A549 (cell line): ENCODE measurements at regions not wholly inside any gene's neighbourhood (a gene's known extent, or its start where the extent isn't known, plus 50 kb on each side); places are given as distances from the start of the nearest gene placed in this dataset.

Source experiments
- EP300 ChIP-seq, 2 experiments: fragments of >200 bp; sonication (Bioruptor Twin); formaldehyde crosslinking; IDR thresholded peaks; 2 replicates in 1 of 2; 3 replicates in 1 of 2; pipeline ENCODE4 v1.6.1; 2016 to 2017
- HOXB13 ChIP-seq: fragments of 250-450 bp; sonication (Bioruptor Pico); IDR thresholded peaks from 2 replicates; pipeline ENCODE4 v1.5.0; 2020; ENCODE audit warnings: low read depth, mild to moderate bottlenecking, moderate library complexity
- MAZ ChIP-seq: fragments of 150-350 bp; IDR thresholded peaks from 2 replicates; pipeline ENCODE4 v1.6.1; 2014; ENCODE audit warnings: antibody characterized with exemption, low read depth, low read length, borderline replicate concordance
- NPAS2 ChIP-seq: fragments of 250-450 bp; sonication (Bioruptor Pico); IDR thresholded peaks from 2 replicates; pipeline ENCODE4 v1.8.0; 2022; ENCODE audit warnings: mild to moderate bottlenecking, moderate library complexity, borderline replicate concordance
- NR3C1 ChIP-seq: fragments of >200 bp; sonication (Bioruptor Twin); formaldehyde crosslinking; IDR thresholded peaks from 3 replicates; pipeline ENCODE4 v1.6.1; 2017
- PHF8 ChIP-seq: fragments of 200-600 bp; sonication (generic); IDR thresholded peaks from 2 replicates; pipeline ENCODE4 v1.6.1; 2016; ENCODE audit warnings: low read depth, mild to moderate bottlenecking, antibody characterized with exemption, moderate library complexity, borderline replicate concordance
- POLR2A ChIP-seq: IDR thresholded peaks from 2 replicates; pipeline ENCODE4 v1.6.1; 2012; ENCODE audit warnings: mild to moderate bottlenecking, low read length
- POLR2AphosphoS2 ChIP-seq: conservative IDR thresholded peaks from 2 replicates; pipeline ENCODE4 v1.6.1; 2012; ENCODE audit warnings: low read length, improper control_type of control experiment, inconsistent platforms
- TF ChIP-seq, protein P1 (sequence below): fragments of >200 bp; sonication (Bioruptor Twin); formaldehyde crosslinking; IDR thresholded peaks from 3 replicates; pipeline ENCODE4 v1.5.1; 2016
- TF ChIP-seq, protein P2 (sequence below): fragments of 450-650 bp; IDR thresholded peaks from 2 replicates; pipeline ENCODE4 v1.6.1; 2014; ENCODE audit warnings: antibody characterized with exemption
- TF ChIP-seq, protein P3 (sequence below): IDR thresholded peaks from 2 replicates; pipeline ENCODE4 v1.6.1; 2012
- TF ChIP-seq, protein P4 (sequence below): fragments of 250-450 bp; sonication (Bioruptor Pico); IDR thresholded peaks from 2 replicates; pipeline ENCODE4 v1.5.0; 2020; ENCODE audit warnings: low read depth, mild to moderate bottlenecking, moderate library complexity
- TF ChIP-seq, protein P5 (sequence below): fragments of 200-600 bp; sonication (generic); IDR thresholded peaks from 2 replicates; pipeline ENCODE4 v1.6.1; 2016; ENCODE audit warnings: antibody characterized with exemption, mild to moderate bottlenecking, moderate library complexity

DNA sequence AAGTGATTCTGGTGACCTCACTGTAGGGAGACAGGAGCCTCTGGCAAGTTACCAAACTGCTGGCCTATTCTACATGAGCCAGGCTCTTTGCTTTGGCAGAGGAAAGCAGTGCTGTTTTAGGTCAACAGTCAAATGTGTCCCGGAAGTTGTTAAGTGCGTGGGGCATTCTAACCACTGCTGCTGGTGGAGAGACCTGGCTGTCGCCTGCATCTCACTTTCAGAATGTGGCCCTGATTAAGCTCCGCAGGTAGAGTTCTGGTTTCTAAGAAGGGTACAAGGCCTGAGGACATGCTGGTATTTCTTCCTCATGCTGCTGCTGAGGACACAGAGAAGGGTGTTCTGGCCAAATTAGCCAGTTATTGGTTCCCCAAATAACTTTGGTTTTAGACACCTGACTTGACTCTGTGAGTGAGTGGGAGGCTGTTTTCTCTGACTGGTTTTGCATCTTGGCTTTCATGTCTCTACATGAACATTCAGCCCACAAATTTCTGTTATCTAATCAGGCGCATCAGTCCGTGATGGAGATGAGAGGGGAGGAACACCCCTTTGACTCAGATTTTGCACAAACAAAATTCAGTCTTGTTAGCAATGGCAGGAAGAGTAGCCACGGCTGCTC, 120.8 kb downstream of the LMO4 start:
- TF ChIP-seq POLR2AphosphoS2 (no peak), POLR2A (no peak), HOXB13 (CRISPR knock-in tag) (no peak), NR3C1 (no peak), PHF8 (no peak), EP300 (IDR thresholded peaks at IDR 0.05) (no peak), NPAS2 (no peak), MAZ (no peak)
- TF ChIP-seq, protein P1, sequence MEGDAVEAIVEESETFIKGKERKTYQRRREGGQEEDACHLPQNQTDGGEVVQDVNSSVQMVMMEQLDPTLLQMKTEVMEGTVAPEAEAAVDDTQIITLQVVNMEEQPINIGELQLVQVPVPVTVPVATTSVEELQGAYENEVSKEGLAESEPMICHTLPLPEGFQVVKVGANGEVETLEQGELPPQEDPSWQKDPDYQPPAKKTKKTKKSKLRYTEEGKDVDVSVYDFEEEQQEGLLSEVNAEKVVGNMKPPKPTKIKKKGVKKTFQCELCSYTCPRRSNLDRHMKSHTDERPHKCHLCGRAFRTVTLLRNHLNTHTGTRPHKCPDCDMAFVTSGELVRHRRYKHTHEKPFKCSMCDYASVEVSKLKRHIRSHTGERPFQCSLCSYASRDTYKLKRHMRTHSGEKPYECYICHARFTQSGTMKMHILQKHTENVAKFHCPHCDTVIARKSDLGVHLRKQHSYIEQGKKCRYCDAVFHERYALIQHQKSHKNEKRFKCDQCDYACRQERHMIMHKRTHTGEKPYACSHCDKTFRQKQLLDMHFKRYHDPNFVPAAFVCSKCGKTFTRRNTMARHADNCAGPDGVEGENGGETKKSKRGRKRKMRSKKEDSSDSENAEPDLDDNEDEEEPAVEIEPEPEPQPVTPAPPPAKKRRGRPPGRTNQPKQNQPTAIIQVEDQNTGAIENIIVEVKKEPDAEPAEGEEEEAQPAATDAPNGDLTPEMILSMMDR = no peak
- TF ChIP-seq, protein P2, sequence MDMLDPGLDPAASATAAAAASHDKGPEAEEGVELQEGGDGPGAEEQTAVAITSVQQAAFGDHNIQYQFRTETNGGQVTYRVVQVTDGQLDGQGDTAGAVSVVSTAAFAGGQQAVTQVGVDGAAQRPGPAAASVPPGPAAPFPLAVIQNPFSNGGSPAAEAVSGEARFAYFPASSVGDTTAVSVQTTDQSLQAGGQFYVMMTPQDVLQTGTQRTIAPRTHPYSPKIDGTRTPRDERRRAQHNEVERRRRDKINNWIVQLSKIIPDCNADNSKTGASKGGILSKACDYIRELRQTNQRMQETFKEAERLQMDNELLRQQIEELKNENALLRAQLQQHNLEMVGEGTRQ = no peak
- TF ChIP-seq, protein P3, sequence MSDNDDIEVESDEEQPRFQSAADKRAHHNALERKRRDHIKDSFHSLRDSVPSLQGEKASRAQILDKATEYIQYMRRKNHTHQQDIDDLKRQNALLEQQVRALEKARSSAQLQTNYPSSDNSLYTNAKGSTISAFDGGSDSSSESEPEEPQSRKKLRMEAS = no peak
- TF ChIP-seq, protein P4, sequence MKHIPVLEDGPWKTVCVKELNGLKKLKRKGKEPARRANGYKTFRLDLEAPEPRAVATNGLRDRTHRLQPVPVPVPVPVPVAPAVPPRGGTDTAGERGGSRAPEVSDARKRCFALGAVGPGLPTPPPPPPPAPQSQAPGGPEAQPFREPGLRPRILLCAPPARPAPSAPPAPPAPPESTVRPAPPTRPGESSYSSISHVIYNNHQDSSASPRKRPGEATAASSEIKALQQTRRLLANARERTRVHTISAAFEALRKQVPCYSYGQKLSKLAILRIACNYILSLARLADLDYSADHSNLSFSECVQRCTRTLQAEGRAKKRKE = no peak
- TF ChIP-seq, protein P5, sequence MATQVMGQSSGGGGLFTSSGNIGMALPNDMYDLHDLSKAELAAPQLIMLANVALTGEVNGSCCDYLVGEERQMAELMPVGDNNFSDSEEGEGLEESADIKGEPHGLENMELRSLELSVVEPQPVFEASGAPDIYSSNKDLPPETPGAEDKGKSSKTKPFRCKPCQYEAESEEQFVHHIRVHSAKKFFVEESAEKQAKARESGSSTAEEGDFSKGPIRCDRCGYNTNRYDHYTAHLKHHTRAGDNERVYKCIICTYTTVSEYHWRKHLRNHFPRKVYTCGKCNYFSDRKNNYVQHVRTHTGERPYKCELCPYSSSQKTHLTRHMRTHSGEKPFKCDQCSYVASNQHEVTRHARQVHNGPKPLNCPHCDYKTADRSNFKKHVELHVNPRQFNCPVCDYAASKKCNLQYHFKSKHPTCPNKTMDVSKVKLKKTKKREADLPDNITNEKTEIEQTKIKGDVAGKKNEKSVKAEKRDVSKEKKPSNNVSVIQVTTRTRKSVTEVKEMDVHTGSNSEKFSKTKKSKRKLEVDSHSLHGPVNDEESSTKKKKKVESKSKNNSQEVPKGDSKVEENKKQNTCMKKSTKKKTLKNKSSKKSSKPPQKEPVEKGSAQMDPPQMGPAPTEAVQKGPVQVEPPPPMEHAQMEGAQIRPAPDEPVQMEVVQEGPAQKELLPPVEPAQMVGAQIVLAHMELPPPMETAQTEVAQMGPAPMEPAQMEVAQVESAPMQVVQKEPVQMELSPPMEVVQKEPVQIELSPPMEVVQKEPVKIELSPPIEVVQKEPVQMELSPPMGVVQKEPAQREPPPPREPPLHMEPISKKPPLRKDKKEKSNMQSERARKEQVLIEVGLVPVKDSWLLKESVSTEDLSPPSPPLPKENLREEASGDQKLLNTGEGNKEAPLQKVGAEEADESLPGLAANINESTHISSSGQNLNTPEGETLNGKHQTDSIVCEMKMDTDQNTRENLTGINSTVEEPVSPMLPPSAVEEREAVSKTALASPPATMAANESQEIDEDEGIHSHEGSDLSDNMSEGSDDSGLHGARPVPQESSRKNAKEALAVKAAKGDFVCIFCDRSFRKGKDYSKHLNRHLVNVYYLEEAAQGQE = no peak
